ENCODE measurements at regions not wholly inside any gene's neighbourhood (a gene's known extent, or its start where the extent isn't known, plus 50 kb on each side); places are given as distances from the start of the nearest gene placed in this dataset.

DNA sequence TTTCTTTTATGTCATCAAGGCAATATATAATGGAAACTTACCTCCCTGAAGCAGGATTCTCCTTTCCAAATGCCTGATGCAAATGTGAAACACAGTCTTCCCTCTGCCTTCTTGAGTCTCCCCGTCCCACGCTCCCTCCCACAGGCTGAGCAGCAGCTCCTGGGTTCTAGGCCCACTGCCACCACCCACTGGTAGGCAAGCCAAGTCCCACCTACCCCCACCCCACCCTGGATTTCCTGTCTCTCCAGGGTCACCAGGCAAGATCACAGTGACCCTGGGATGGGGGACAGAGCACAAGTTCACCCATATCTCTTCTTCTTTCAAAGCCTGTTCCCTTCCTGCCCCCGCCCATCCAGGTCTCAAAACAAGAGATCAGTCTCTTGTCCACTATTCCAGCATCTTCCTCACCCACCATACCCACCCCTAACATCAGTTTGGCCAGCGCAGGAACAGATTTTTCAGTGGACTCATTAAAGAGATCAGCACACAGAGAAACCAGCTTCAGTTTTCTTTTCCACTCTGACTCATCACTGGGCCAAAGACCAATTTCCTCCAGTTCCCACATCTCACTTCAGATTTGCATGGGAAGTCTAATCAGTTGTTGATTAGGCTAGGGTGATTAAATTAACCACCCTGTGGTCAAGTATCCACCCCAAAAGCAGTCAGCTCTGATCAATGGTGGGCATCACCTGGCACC lies 151.5 kb downstream of the ACTL7B start:
- Histone ChIP-seq H3K23ac (ENCODE audit: low read length in 2 of 2) (peak overlapping the region in 1 of 2 experiments; percentile 9), H3K27me3 (ENCODE audit: control insufficient read depth in 1 of 2, insufficient read depth in 1 of 2, low read length in 2 of 2) (no peaks in the 10 kb centered on the region), H2AFZ (ENCODE audit: low read depth, low read length) (no peak overlapping the region), H3K4me3 (ENCODE audit: insufficient read depth in 1 of 2, low read depth in 1 of 2, low read length in 2 of 2) (peak overlapping the region in 1 of 2 experiments; percentile 56), H2BK120ac (ENCODE audit: low read depth, low read length) (no peak overlapping the region), H4K8ac (ENCODE audit: low read length) (no peak overlapping the region), H3K14ac (ENCODE audit: low read length in 2 of 2) (no peak overlapping the region), H2BK5ac (ENCODE audit: low read depth, low read length, poor library complexity, severe bottlenecking) (no peak overlapping the region), H3K4me2 (ENCODE audit: low read length, poor library complexity, severe bottlenecking) (no peak overlapping the region), H3K4me1 (ENCODE audit: control insufficient read depth, insufficient read depth, low read depth, low read length) (no peaks in the 10 kb centered on the region), H3K9ac (ENCODE audit: low read length) (peak overlapping the region; percentile 72), H3K79me1 (replicated peaks; ENCODE audit: low read length, poor library complexity, severe bottlenecking) (no peaks in the 10 kb centered on the region), H3K27ac (ENCODE audit: low read length, poor library complexity, severe bottlenecking) (no peak overlapping the region), H2BK15ac (ENCODE audit: low read depth, poor library complexity, severe bottlenecking) (no peak overlapping the region), H2AK5ac (ENCODE audit: low read length, severe bottlenecking) (no peak overlapping the region), H4K91ac (ENCODE audit: low read length) (no peak overlapping the region), H3K9me3 (ENCODE audit: control insufficient read depth, low read length) (peaks cover 3% of the 10 kb centered on the region), H3K36me3 (ENCODE audit: control insufficient read depth in 1 of 2, insufficient read depth in 2 of 2, low read depth in 1 of 2, low read length in 2 of 2) (no peaks in the 10 kb centered on the region), H2BK12ac (ENCODE audit: low read length in 2 of 2) (peak overlapping the region in 1 of 2 experiments; percentile 52), H3K4ac (ENCODE audit: low read depth in 1 of 2, low read length in 2 of 2) (no peak overlapping the region), H3K18ac (ENCODE audit: low read depth in 1 of 2, low read length in 2 of 2) (no peak overlapping the region)
- peak; percentile 9 for DNase-seq
- 78% methylated on average over 4 of the region's 4 CpGs for WGBS

DNA sequence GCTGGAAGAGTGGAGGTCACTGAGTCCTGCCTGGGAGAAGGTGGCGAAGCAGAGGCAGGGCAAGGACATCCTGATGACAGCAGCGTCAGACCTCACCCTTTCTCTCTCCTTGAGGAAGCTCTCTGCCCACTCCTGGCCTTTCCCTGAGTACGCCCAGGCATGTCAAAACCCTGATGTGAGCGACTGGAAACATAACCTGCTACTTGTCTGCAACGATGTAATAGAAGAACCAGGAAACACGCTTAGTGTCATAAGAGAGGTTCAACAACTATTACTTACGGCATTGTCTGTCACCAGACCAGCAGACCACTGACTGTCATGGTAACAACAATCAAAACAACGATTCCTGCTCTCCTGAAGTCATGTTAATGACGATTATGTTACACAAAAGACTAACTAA lies 152.4 kb downstream of the ACTL7B start:
- no peak overlapping the region for H4K8ac ChIP-seq (ENCODE audit: low read length)
- H3K4ac ChIP-seq (ENCODE audit: low read depth in 1 of 2, low read length in 2 of 2) = no peak overlapping the region
- no peak overlapping the region for H2BK12ac ChIP-seq (ENCODE audit: low read length in 2 of 2)
- no peak overlapping the region for H3K9ac ChIP-seq (ENCODE audit: low read length)
- no peak overlapping the region for H3K14ac ChIP-seq (ENCODE audit: low read length in 2 of 2)
- no peak overlapping the region for H2BK120ac ChIP-seq (ENCODE audit: low read depth, low read length)
- no peak overlapping the region for H2AFZ ChIP-seq (ENCODE audit: low read depth, low read length)
- H3K9me3 ChIP-seq (ENCODE audit: control insufficient read depth, low read length) = peaks cover 3% of the 10 kb centered on the region
- H4K91ac ChIP-seq (ENCODE audit: low read length) = no peak overlapping the region
- H3K4me2 ChIP-seq (ENCODE audit: low read length, poor library complexity, severe bottlenecking) = no peak overlapping the region
- H3K36me3 ChIP-seq (ENCODE audit: control insufficient read depth in 1 of 2, insufficient read depth in 2 of 2, low read depth in 1 of 2, low read length in 2 of 2) = no peaks in the 10 kb centered on the region
- H3K27me3 ChIP-seq (ENCODE audit: control insufficient read depth in 1 of 2, insufficient read depth in 1 of 2, low read length in 2 of 2) = no peaks in the 10 kb centered on the region
- H3K23ac ChIP-seq (ENCODE audit: low read length in 2 of 2) = no peak overlapping the region
- no peak overlapping the region for H2BK5ac ChIP-seq (ENCODE audit: low read depth, low read length, poor library complexity, severe bottlenecking)
- no peak overlapping the region for H3K4me3 ChIP-seq (ENCODE audit: insufficient read depth in 1 of 2, low read depth in 1 of 2, low read length in 2 of 2)
- DNase-seq = no peak
- no peak overlapping the region for H3K27ac ChIP-seq (ENCODE audit: low read length, poor library complexity, severe bottlenecking)
- no peak overlapping the region for H3K18ac ChIP-seq (ENCODE audit: low read depth in 1 of 2, low read length in 2 of 2)
- WGBS = 83% methylated on average over 9 of the region's 9 CpGs
- H2BK15ac ChIP-seq (ENCODE audit: low read depth, poor library complexity, severe bottlenecking) = no peak overlapping the region
- no peak overlapping the region for H2AK5ac ChIP-seq (ENCODE audit: low read length, severe bottlenecking)
- H3K79me1 ChIP-seq (replicated peaks; ENCODE audit: low read length, poor library complexity, severe bottlenecking) = no peaks in the 10 kb centered on the region
- H3K4me1 ChIP-seq (ENCODE audit: control insufficient read depth, insufficient read depth, low read depth, low read length) = no peaks in the 10 kb centered on the region

DNA sequence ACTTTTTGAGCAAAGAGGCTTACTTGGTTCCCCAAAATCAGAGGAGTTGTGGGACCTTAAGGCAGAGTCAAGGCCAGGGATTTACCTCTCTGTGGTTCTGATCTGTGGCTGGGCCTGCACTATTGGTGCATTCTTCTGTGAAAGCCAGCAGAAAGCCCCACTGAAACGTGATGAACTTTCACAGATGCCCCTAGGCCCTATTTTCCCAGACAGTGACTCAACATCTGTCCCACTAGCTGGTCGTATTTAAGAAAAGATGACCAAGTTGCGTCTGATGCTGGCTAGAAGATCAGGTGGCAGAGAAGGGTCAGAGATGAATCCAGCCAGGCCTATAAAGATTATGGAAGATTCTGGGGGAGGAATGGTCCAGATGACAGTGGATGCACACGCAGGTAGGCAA lies 153.1 kb downstream of the ACTL7B start:
- Histone ChIP-seq H3K18ac (ENCODE audit: low read depth in 1 of 2, low read length in 2 of 2) (no peak overlapping the region), H3K4me2 (ENCODE audit: low read length, poor library complexity, severe bottlenecking) (no peak overlapping the region), H2AFZ (ENCODE audit: low read depth, low read length) (no peak overlapping the region), H2BK5ac (ENCODE audit: low read depth, low read length, poor library complexity, severe bottlenecking) (no peak overlapping the region), H2BK120ac (ENCODE audit: low read depth, low read length) (no peak overlapping the region), H3K4me1 (ENCODE audit: control insufficient read depth, insufficient read depth, low read depth, low read length) (no peaks in the 10 kb centered on the region), H3K4ac (ENCODE audit: low read depth in 1 of 2, low read length in 2 of 2) (no peak overlapping the region), H4K8ac (ENCODE audit: low read length) (no peak overlapping the region), H3K4me3 (ENCODE audit: insufficient read depth in 1 of 2, low read depth in 1 of 2, low read length in 2 of 2) (peak overlapping the region in 1 of 2 experiments; percentile 24), H2AK5ac (ENCODE audit: low read length, severe bottlenecking) (no peak overlapping the region), H3K27me3 (ENCODE audit: control insufficient read depth in 1 of 2, insufficient read depth in 1 of 2, low read length in 2 of 2) (no peaks in the 10 kb centered on the region), H3K36me3 (ENCODE audit: control insufficient read depth in 1 of 2, insufficient read depth in 2 of 2, low read depth in 1 of 2, low read length in 2 of 2) (no peaks in the 10 kb centered on the region), H3K79me1 (replicated peaks; ENCODE audit: low read length, poor library complexity, severe bottlenecking) (no peaks in the 10 kb centered on the region), H4K91ac (ENCODE audit: low read length) (no peak overlapping the region), H3K9ac (ENCODE audit: low read length) (no peak overlapping the region), H3K14ac (ENCODE audit: low read length in 2 of 2) (no peak overlapping the region), H3K23ac (ENCODE audit: low read length in 2 of 2) (no peak overlapping the region), H3K27ac (ENCODE audit: low read length, poor library complexity, severe bottlenecking) (no peak overlapping the region), H2BK12ac (ENCODE audit: low read length in 2 of 2) (no peak overlapping the region), H3K9me3 (ENCODE audit: control insufficient read depth, low read length) (peaks cover 3% of the 10 kb centered on the region), H2BK15ac (ENCODE audit: low read depth, poor library complexity, severe bottlenecking) (no peak overlapping the region)
- DNase-seq = no peak
- WGBS = 65% methylated on average over 4 of the region's 4 CpGs

DNA sequence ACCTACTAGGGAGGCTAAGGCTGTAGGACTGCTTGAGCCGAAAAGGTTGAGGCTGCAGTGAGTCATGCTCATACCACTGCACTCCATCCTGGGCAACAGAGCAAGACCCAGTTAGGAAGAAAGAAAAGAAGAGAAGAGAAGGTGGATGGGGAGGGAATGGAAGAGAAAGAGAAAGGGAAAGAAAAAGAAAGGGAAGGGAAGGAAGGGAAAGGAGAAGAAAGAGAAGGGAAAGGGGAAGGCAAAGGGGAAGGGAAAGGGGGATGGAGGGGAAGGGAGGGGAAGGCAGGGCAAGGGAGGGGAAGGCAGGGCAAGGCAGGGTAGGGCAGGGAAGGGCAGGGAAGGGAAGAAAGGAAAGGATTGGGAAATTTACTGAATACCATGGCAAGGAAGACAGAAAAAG lies 157.0 kb downstream of the ACTL7B start:
- H3K9me3 ChIP-seq (ENCODE audit: control insufficient read depth, low read length) = peaks cover 34% of the 10 kb centered on the region
- no peaks in the 10 kb centered on the region for H3K27me3 ChIP-seq (ENCODE audit: control insufficient read depth in 1 of 2, insufficient read depth in 1 of 2, low read length in 2 of 2)
- H3K9ac ChIP-seq (ENCODE audit: low read length) = no peak overlapping the region
- H2BK15ac ChIP-seq (ENCODE audit: low read depth, poor library complexity, severe bottlenecking) = no peak overlapping the region
- no peak overlapping the region for H2BK12ac ChIP-seq (ENCODE audit: low read length in 2 of 2)
- no peaks in the 10 kb centered on the region for H3K36me3 ChIP-seq (ENCODE audit: control insufficient read depth in 1 of 2, insufficient read depth in 2 of 2, low read depth in 1 of 2, low read length in 2 of 2)
- no peak overlapping the region for H3K14ac ChIP-seq (ENCODE audit: low read length in 2 of 2)
- H2AK5ac ChIP-seq (ENCODE audit: low read length, severe bottlenecking) = no peak overlapping the region
- H3K23ac ChIP-seq (ENCODE audit: low read length in 2 of 2) = no peak overlapping the region
- no peak for DNase-seq
- H2AFZ ChIP-seq (ENCODE audit: low read depth, low read length) = no peak overlapping the region
- no peak overlapping the region for H3K4me2 ChIP-seq (ENCODE audit: low read length, poor library complexity, severe bottlenecking)
- WGBS = 75% methylated on average over 1 of the region's 1 CpG
- H2BK5ac ChIP-seq (ENCODE audit: low read depth, low read length, poor library complexity, severe bottlenecking) = no peak overlapping the region
- H3K18ac ChIP-seq (ENCODE audit: low read depth in 1 of 2, low read length in 2 of 2) = no peak overlapping the region
- H2BK120ac ChIP-seq (ENCODE audit: low read depth, low read length) = no peak overlapping the region
- H4K91ac ChIP-seq (ENCODE audit: low read length) = no peak overlapping the region
- H3K4me3 ChIP-seq (ENCODE audit: insufficient read depth in 1 of 2, low read depth in 1 of 2, low read length in 2 of 2) = no peak overlapping the region
- no peak overlapping the region for H3K27ac ChIP-seq (ENCODE audit: low read length, poor library complexity, severe bottlenecking)
- H3K4me1 ChIP-seq (ENCODE audit: control insufficient read depth, insufficient read depth, low read depth, low read length) = no peaks in the 10 kb centered on the region
- H3K79me1 ChIP-seq (replicated peaks; ENCODE audit: low read length, poor library complexity, severe bottlenecking) = no peaks in the 10 kb centered on the region
- no peak overlapping the region for H3K4ac ChIP-seq (ENCODE audit: low read depth in 1 of 2, low read length in 2 of 2)
- H4K8ac ChIP-seq (ENCODE audit: low read length) = no peak overlapping the region
